K562 (cell line): ENCODE measurements at regions not wholly inside any gene's neighbourhood (a gene's known extent, or its start where the extent isn't known, plus 50 kb on each side); places are given as distances from the start of the nearest gene placed in this dataset.

Source experiments
- ATAC-seq: fragments of 200-7000 bp; cut with Tn5 transposase; 3 replicates; pipeline ENCODE4 v1.9.1; 2020; ENCODE audit warnings: moderate library complexity
- BruUV-seq: library from RNA; stranded (reverse); fragments of 400-500 nt; replicated peaks from 2 replicates; lab custom pipeline; 2021; lab: Mats Ljungman, UMichigan
- CTCF ChIA-PET: fragments of 300-600 bp; formaldehyde crosslinking; extraction: SDS; loops from one replicate; lab custom pipeline; 2021; ENCODE audit warnings: low intra/inter-chr PET ratio; lab: Yijun Ruan, JAX
- POLR2A ChIA-PET: fragments of 300-600, 350-650 bp; sonication (Branson Sonifier 250); formaldehyde crosslinking; extraction: SDS; loops from one replicate; lab custom pipeline; 2021; ENCODE audit warnings: antibody characterized with exemption, inconsistent platforms; lab: Yijun Ruan, JAX
- DNase-seq, 4 experiments: peaks; one replicate each; pipeline versions ENCODE4 v3.0.0 to v3.0.0-alpha.2; 2011 to 2018; ENCODE audit warnings: low spot score in 3 of 4, mixed read lengths in 3 of 4; ENCODE audit errors: extremely low read depth in 1 of 4
- FAIRE-seq: peaks from 2 replicates; lab custom pipeline; 2011; peaks lifted over from hg19 to GRCh38; lab: Jason Lieb, UNC
- H2AFZ ChIP-seq: 2 replicates; pipeline ENCODE4 v1.6.0; 2011; ENCODE audit warnings: low read depth, low read length, control low read depth, inconsistent platforms
- H3K27ac ChIP-seq: fragments of 200-600 bp; 3 replicates; pipeline ENCODE4 v1.8.0; 2011; ENCODE audit warnings: low read depth, mild to moderate bottlenecking, control low read depth, inconsistent platforms, low read length, moderate library complexity, mixed read lengths; ENCODE audit errors: extremely low read depth
- H3K27me3 ChIP-seq, 2 experiments: fragments of 300-600 bp in 1 of 2; 2 replicates in 1 of 2; 3 replicates in 1 of 2; pipeline versions ENCODE4 v1.6.0 to v1.8.0; 2011; ENCODE audit warnings: inconsistent platforms in 2 of 2, low read length in 2 of 2, mild to moderate bottlenecking in 1 of 2, mixed read lengths in 1 of 2, moderate library complexity in 1 of 2; ENCODE audit not compliant: control insufficient read depth in 2 of 2, insufficient read depth in 2 of 2
- H3K36me3 ChIP-seq: fragments of 300-600 bp; 3 replicates; pipeline ENCODE4 v1.8.0; 2011; ENCODE audit warnings: mild to moderate bottlenecking, low read length, inconsistent platforms; ENCODE audit not compliant: control insufficient read depth, insufficient read depth
- H3K4me1 ChIP-seq, 2 experiments: fragments of 200-600 bp in 1 of 2; replicated peaks in 1 of 2; 2 replicates in 1 of 2; 3 replicates in 1 of 2; pipeline versions ENCODE4 v1.5.1 to v1.8.0; 2011; ENCODE audit warnings: inconsistent platforms in 2 of 2, low read length in 2 of 2, mild to moderate bottlenecking in 1 of 2, mixed read lengths in 1 of 2, moderate library complexity in 1 of 2; ENCODE audit not compliant: control insufficient read depth in 2 of 2, insufficient read depth in 2 of 2
- H3K4me2 ChIP-seq: 2 replicates; pipeline ENCODE4 v1.6.1; 2011; ENCODE audit warnings: low read length, control low read depth, inconsistent platforms, mixed read lengths; ENCODE audit not compliant: insufficient read depth
- H3K4me3 ChIP-seq: fragments of 200-600 bp; sonication (generic), shearing (Covaris generic); 2 replicates; pipeline ENCODE4 v1.5.1; 2016; ENCODE audit warnings: control low read depth, inconsistent platforms
- H3K79me2 ChIP-seq: fragments of 200-600 bp; 3 replicates; pipeline ENCODE4 v1.8.0; 2011; ENCODE audit warnings: low read length, inconsistent platforms; ENCODE audit not compliant: control insufficient read depth, insufficient read depth
- H3K9ac ChIP-seq, 2 experiments: 2 replicates each; pipeline versions ENCODE4 v1.6.0 to v1.6.1; 2011; ENCODE audit warnings: low read depth in 2 of 2, low read length in 2 of 2, control low read depth in 1 of 2, inconsistent platforms in 1 of 2, mild to moderate bottlenecking in 1 of 2, mixed read lengths in 1 of 2; ENCODE audit not compliant: insufficient read depth in 1 of 2
- H3K9me1 ChIP-seq: one replicate; pipeline ENCODE4 v1.6.0; 2011; ENCODE audit warnings: inconsistent platforms, mild to moderate bottlenecking, low read length, moderate library complexity; ENCODE audit not compliant: control insufficient read depth, insufficient read depth
- H3K9me3 ChIP-seq: replicated peaks from 2 replicates; pipeline ENCODE4 v1.5.1; 2011; ENCODE audit warnings: low read depth, low read length, inconsistent platforms; ENCODE audit not compliant: control insufficient read depth, insufficient read depth
- H4K20me1 ChIP-seq: replicated peaks from 2 replicates; pipeline ENCODE4 v1.6.1; 2011; ENCODE audit warnings: low read length, inconsistent platforms, mixed read lengths; ENCODE audit not compliant: control insufficient read depth, insufficient read depth
- AFF1 ChIP-seq, 2 experiments: fragments of 450-650 bp; IDR thresholded peaks; 2 replicates each; pipeline ENCODE4 v1.6.1; 2018; ENCODE audit warnings: mild to moderate bottlenecking in 2 of 2, low read depth in 1 of 2; ENCODE audit not compliant: partially characterized antibody in 2 of 2
- CREB1 ChIP-seq, 2 experiments: sonication (generic) in 1 of 2; formaldehyde crosslinking in 1 of 2; IDR thresholded peaks; 2 replicates each; pipeline versions ENCODE4 v1.6.1 to v1.8.0; 2012 to 2022; ENCODE audit warnings: inconsistent platforms in 1 of 2, mild to moderate bottlenecking in 1 of 2, missing genetic modification reagents in 1 of 2, moderate library complexity in 1 of 2
- HDAC8 ChIP-seq: fragments of 450-650 bp; IDR thresholded peaks from 2 replicates; pipeline ENCODE4 v1.6.1; 2016; ENCODE audit warnings: mild to moderate bottlenecking, missing genetic modification characterization, moderate library complexity, missing compliant biosample characterization
- KAT8 ChIP-seq: fragments of 450-650 bp; IDR thresholded peaks from 2 replicates; pipeline ENCODE4 v1.6.1; 2016; ENCODE audit warnings: low read depth, mild to moderate bottlenecking
- KLF10 ChIP-seq: fragments of 250-450 bp; sonication (Bioruptor Pico); IDR thresholded peaks from 2 replicates; pipeline ENCODE4 v1.6.1; 2021; ENCODE audit warnings: matching md5 sums
- MEF2D ChIP-seq: conservative IDR thresholded peaks from 2 replicates; pipeline ENCODE4 v1.6.1; 2016; ENCODE audit warnings: low read depth, missing genetic modification characterization, missing compliant biosample characterization
- PHB ChIP-seq: fragments of 250-450 bp; sonication (Bioruptor Pico); IDR thresholded peaks from 2 replicates; pipeline ENCODE4 v1.5.0; 2021
- RBM34 ChIP-seq: fragments of 200-400 bp; formaldehyde crosslinking; IDR thresholded peaks from 2 replicates; pipeline ENCODE4 v1.6.1; 2018; ENCODE audit warnings: low read length, borderline replicate concordance; ENCODE audit not compliant: insufficient read depth
- RHOXF2B ChIP-seq: fragments of 250-450 bp; sonication (Bioruptor Pico); conservative IDR thresholded peaks from 2 replicates; pipeline ENCODE4 v1.5.1; 2021
- SMARCC2 ChIP-seq: fragments of 450-650 bp; IDR thresholded peaks from 2 replicates; pipeline ENCODE4 v1.6.1; 2017; ENCODE audit warnings: antibody characterized with exemption, moderate library complexity, mild to moderate bottlenecking, low read depth
- SMC3 ChIP-seq: conservative IDR thresholded peaks from 2 replicates; pipeline ENCODE4 v1.6.1; 2011; ENCODE audit warnings: low read depth, low read length, improper control_type of control experiment; ENCODE audit not compliant: insufficient read depth
- TAF7 ChIP-seq: fragments of 450-650 bp; IDR thresholded peaks from 2 replicates; pipeline ENCODE4 v1.6.1; 2016; ENCODE audit warnings: missing genetic modification characterization, missing compliant biosample characterization
- TCFL5 ChIP-seq: fragments of 250-450 bp; sonication (Bioruptor Pico); conservative IDR thresholded peaks from 2 replicates; pipeline ENCODE4 v1.6.1; 2021; ENCODE audit warnings: mild to moderate bottlenecking, moderate library complexity, matching md5 sums
- TRIM24 ChIP-seq, 2 experiments: fragments of 450-650 bp; IDR thresholded peaks; 2 replicates each; pipeline ENCODE4 v1.6.1; 2016
- ZFP30 ChIP-seq: fragments of 250-450 bp; sonication (Bioruptor Pico); IDR thresholded peaks from 2 replicates; pipeline ENCODE4 v1.8.0; 2022; ENCODE audit warnings: moderate library complexity, mild to moderate bottlenecking, inconsistent platforms, borderline replicate concordance
- ZFX ChIP-seq: sonication (generic); formaldehyde crosslinking; IDR thresholded peaks from 2 replicates; pipeline ENCODE4 v1.8.0; 2022; ENCODE audit warnings: mild to moderate bottlenecking, missing genetic modification reagents, moderate library complexity
- WGBS: fragments of 100-300 bp; shearing (Covaris generic); methylation state at CpG from one replicate; pipeline ENCODE4 v1.1.6; 2016; ENCODE audit warnings: low coverage, mixed read lengths; ENCODE audit not compliant: insufficient coverage; ENCODE audit errors: missing lambda C conversion rate; 5-methylcytosine and 5-hydroxymethylcytosine counted together
- in situ Hi-C: fragments of 300-500 bp; cut with MboI; formaldehyde crosslinking; loops from 4 replicates; pipeline ENCODE4 v1.15.0; 2018; ENCODE audit warnings: inconsistent platforms, mixed read lengths
- intact Hi-C: fragments of 100-400 bp; cut with micrococcal nuclease; formaldehyde crosslinking; loops from 2 replicates; pipeline ENCODE4 v1.14.2; 2022

GRCh38 chr7:80309377-80309776 is 174.7 kb downstream of the GNAI1 start (continued):
- TF ChIP-seq AFF1 (IDR thresholded peaks at IDR 0.05; ENCODE audit: low read depth in 1 of 2, partially characterized antibody in 2 of 2) (no peak), TRIM24 (IDR thresholded peaks at IDR 0.05) (no peak), HDAC8 (tag) (no peak), PHB (CRISPR knock-in tag) (no peak)

DNA sequence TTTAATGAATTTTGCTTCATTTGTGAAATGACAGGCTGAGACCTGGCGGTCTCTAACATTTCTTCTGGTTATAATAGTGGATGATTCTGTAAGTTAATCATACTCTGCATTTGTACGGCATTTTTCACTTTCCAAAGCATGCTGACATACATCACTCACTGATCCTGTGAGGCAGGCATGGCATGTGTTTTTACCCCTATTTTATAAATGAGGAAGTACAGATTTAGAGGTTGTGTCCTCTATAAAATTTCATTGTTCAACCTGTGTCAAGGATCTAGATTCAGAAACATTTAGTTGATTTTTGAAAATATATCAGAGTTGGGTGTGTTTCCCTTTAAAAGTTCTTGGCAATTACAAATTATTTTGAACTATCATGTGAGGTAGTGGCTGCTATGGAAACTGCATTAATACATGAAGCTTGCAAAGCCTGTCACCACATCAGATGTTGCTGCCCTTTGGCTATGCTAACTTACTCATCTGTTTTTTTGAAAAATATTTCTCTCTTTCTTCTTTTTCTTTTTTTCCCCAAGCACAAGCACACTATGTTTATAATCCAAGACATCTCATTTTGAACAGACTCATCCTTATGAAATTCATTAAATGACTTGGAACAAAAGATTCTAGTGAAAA is 172.7 kb downstream of the GNAI1 start:
- no peaks in the 10 kb centered on the region for H3K9me3 ChIP-seq
- H2AFZ ChIP-seq: no peak overlapping the region
- no peak overlapping the region for H3K9ac ChIP-seq
- FAIRE-seq: no peak
- TF ChIP-seq KAT8 (no peak), MEF2D (tag) (no peak), ZFP30 (no peak), TAF7 (tag) (no peak), SMARCC2 (no peak), CREB1 (IDR thresholded peaks at IDR 0.05) (no peak), CREB1 (CRISPR knock-in tag; IDR thresholded peaks at IDR 0.05) (no peak), RBM34 (no peak), KLF10 (CRISPR knock-in tag) (no peak), ZFX (no peak), RHOXF2B (CRISPR knock-in tag) (no peak), TCFL5 (no peak), SMC3 (no peak)
- in situ Hi-C loops (no loop called here), intact Hi-C loops (no loop called here)
- H3K4me3 ChIP-seq: no peak overlapping the region
- no peaks in the 10 kb centered on the region for H3K4me1 ChIP-seq
- DNase-seq: no peak
- H3K27me3 ChIP-seq: no peaks in the 10 kb centered on the region
- no peaks in the 10 kb centered on the region for H4K20me1 ChIP-seq
- H3K36me3 ChIP-seq: no peaks in the 10 kb centered on the region
- CTCF ChIA-PET: no interaction called here
- 6% methylated on average over 2 of the region's 2 CpGs for WGBS
- no peak for ATAC-seq
- POLR2A ChIA-PET: no interaction called here
- no peak overlapping the region for H3K4me2 ChIP-seq
- H3K27ac ChIP-seq: no peak overlapping the region
- BruUV-seq: no TSS peak
- H3K9me1 ChIP-seq: no peaks in the 10 kb centered on the region
- no peaks in the 10 kb centered on the region for H3K79me2 ChIP-seq
